Neural crest cell (in vitro differentiated cells): ENCODE measurements at regions not wholly inside any gene's neighbourhood (a gene's known extent, or its start where the extent isn't known, plus 50 kb on each side); places are given as distances from the start of the nearest gene placed in this dataset.

ENCODE experiments used
- DNase-seq: peaks from one replicate; pipeline ENCODE4 v3.0.0; 2021; ENCODE audit warnings: low read depth, mixed read lengths, low spot score
- H3K27ac Mint-ChIP-seq: one replicate; pipeline ENCODE4 v1.8.0; 2021; ENCODE audit warnings: mild to moderate bottlenecking, mixed read lengths; ENCODE audit not compliant: unreplicated experiment
- H3K27me3 Mint-ChIP-seq: 2 replicates; pipeline ENCODE4 v1.8.0; 2021; ENCODE audit warnings: low read depth, mild to moderate bottlenecking, mixed read lengths
- H3K36me3 Mint-ChIP-seq: 2 replicates; pipeline ENCODE4 v1.8.0; 2021; ENCODE audit warnings: low read depth, mild to moderate bottlenecking, mixed read lengths
- H3K4me1 Mint-ChIP-seq: 2 replicates; pipeline ENCODE4 v1.8.0; 2021; ENCODE audit warnings: mixed read lengths
- H3K4me3 Mint-ChIP-seq: one replicate; pipeline ENCODE4 v1.8.0; 2021; ENCODE audit warnings: mild to moderate bottlenecking, mixed read lengths
- H3K9me3 Mint-ChIP-seq: 2 replicates; pipeline ENCODE4 v1.8.0; 2021; ENCODE audit warnings: mixed read lengths
- TF ChIP-seq, protein P1 (sequence below): fragments of 200-600 bp; sonication (generic); conservative IDR thresholded peaks from 2 replicates; pipeline ENCODE4 v1.5.0; 2021; ENCODE audit warnings: antibody characterized with exemption, mild to moderate bottlenecking

GRCh38 chr18:38963943-38964660, 1398.5 kb upstream of the CELF4 start:
- Mint-ChIP-seq H3K4me1 (peaks cover 11% of the 10 kb centered on the region), H3K4me3 (no peak overlapping the region), H3K36me3 (no peaks in the 10 kb centered on the region), H3K27me3 (no peaks in the 10 kb centered on the region), H3K27ac (no peak overlapping the region), H3K9me3 (no peaks in the 10 kb centered on the region)
- TF ChIP-seq, protein P1, sequence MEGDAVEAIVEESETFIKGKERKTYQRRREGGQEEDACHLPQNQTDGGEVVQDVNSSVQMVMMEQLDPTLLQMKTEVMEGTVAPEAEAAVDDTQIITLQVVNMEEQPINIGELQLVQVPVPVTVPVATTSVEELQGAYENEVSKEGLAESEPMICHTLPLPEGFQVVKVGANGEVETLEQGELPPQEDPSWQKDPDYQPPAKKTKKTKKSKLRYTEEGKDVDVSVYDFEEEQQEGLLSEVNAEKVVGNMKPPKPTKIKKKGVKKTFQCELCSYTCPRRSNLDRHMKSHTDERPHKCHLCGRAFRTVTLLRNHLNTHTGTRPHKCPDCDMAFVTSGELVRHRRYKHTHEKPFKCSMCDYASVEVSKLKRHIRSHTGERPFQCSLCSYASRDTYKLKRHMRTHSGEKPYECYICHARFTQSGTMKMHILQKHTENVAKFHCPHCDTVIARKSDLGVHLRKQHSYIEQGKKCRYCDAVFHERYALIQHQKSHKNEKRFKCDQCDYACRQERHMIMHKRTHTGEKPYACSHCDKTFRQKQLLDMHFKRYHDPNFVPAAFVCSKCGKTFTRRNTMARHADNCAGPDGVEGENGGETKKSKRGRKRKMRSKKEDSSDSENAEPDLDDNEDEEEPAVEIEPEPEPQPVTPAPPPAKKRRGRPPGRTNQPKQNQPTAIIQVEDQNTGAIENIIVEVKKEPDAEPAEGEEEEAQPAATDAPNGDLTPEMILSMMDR = no peak
- DNase-seq = no peak

GRCh38 chr18:38961880-38962279, 1396.3 kb upstream of the CELF4 start:
- no peaks in the 10 kb centered on the region for H3K36me3 Mint-ChIP-seq
- H3K4me1 Mint-ChIP-seq = peaks cover 11% of the 10 kb centered on the region
- TF ChIP-seq, protein P1 = no peak
- no peaks in the 10 kb centered on the region for H3K9me3 Mint-ChIP-seq
- DNase-seq = no peak
- no peaks in the 10 kb centered on the region for H3K27me3 Mint-ChIP-seq
- H3K27ac Mint-ChIP-seq = no peak overlapping the region
- H3K4me3 Mint-ChIP-seq = no peak overlapping the region

DNA sequence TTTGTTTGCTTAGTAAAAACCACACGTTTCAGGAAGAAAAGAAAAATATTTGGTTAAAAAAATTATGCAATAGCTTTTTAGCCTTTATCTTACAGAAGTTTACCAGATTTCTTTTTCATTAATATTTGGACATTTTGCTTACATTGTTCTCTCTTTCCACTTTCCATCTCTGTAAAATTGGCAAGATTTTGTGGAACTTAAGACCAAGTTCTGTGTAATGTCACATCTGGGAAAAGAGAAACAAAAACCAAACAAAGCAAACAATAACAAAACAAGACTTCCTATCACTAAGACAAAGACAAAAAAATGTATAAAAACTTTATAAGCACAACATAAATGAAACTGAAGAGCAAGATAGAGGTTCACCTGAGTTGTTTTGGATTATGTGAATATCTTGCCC, 1392.1 kb upstream of the CELF4 start:
- TF ChIP-seq, protein P1 = no peak
- Mint-ChIP-seq H3K4me1 (peaks cover 11% of the 10 kb centered on the region), H3K4me3 (no peak overlapping the region), H3K9me3 (no peaks in the 10 kb centered on the region), H3K27ac (no peak overlapping the region), H3K36me3 (no peaks in the 10 kb centered on the region), H3K27me3 (no peaks in the 10 kb centered on the region)
- no peak for DNase-seq

- Mint-ChIP-seq H3K36me3 (no peaks in the 10 kb centered on the region), H3K27me3 (no peaks in the 10 kb centered on the region), H3K4me3 (no peak overlapping the region), H3K9me3 (no peaks in the 10 kb centered on the region), H3K27ac (no peak overlapping the region), H3K4me1 (no peaks in the 10 kb centered on the region)
- TF ChIP-seq, protein P1 = no peak
- no peak for DNase-seq
These were observed 1390.5 kb upstream of the CELF4 start for GRCh38 chr18:38956068-38956467.

DNA sequence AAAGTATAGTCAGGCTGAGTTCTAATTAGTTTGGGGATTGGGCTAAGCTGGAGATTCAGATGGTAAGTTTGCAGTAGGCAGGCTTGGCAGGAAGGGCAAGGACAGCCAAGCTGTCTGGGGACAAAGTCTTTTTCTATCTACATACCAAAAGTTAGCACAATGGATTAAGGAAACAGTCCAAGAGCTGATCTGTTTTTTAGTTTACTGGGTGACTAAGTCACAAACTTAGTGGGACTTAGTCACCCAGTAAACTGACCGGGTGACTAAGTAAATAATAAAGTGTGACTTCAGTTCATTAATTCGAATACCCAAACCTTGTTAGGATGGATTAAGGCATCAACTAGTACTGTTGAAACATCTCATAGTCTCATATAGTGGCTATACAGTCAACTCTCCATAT, 1386.0 kb upstream of the CELF4 start:
- no peak overlapping the region for H3K4me3 Mint-ChIP-seq
- no peak for DNase-seq

More for the DNA sequence above, 1386.0 kb upstream of the CELF4 start:
- Mint-ChIP-seq H3K27me3 (no peaks in the 10 kb centered on the region), H3K4me1 (no peaks in the 10 kb centered on the region), H3K9me3 (no peaks in the 10 kb centered on the region), H3K27ac (no peak overlapping the region), H3K36me3 (no peaks in the 10 kb centered on the region)
- TF ChIP-seq, protein P1 = no peak
